Activated naive CD4-positive, alpha-beta T cell treated with anti-CD3 and anti-CD28 coated beads, Interleukin-2, amount 50 U/mL, for 72 hours (primary cell): ENCODE measurements at regions not wholly inside any gene's neighbourhood (a gene's known extent, or its start where the extent isn't known, plus 50 kb on each side); places are given as distances from the start of the nearest gene placed in this dataset.
"Not testable (repeated sequence)": the region's sequence is repeated elsewhere in the genome, so short reads cannot be mapped to it uniquely, and the experiment has no call there.

ENCODE experiments used
- ATAC-seq, 2 donors: fragments of 150-1000 bp; cut with Tn5 transposase; 2 replicates each; pipeline ENCODE4 v1.10.0; 2021; ENCODE audit warnings: mild to moderate bottlenecking in 2 of 2, moderate library complexity in 2 of 2
- DNase-seq, 2 donors: peaks; one replicate each; pipeline ENCODE4 v3.0.0; 2021 to 2022; ENCODE audit warnings: low spot score in 2 of 2
- H3K27ac Mint-ChIP-seq, 2 donors: one replicate each; pipeline ENCODE4 v1.8.0; 2022; ENCODE audit warnings: mild to moderate bottlenecking in 2 of 2, mixed read lengths in 2 of 2
- H3K36me3 Mint-ChIP-seq, 2 donors: one replicate each; pipeline ENCODE4 v1.8.0; 2022; ENCODE audit warnings: mixed read lengths in 2 of 2
- H3K9me3 Mint-ChIP-seq, 2 donors: one replicate each; pipeline ENCODE4 v1.8.0; 2022; ENCODE audit warnings: mixed read lengths in 2 of 2

GRCh38 chr14:105669646-105670045, 143.3 kb downstream of the TMEM121 start:
- not testable (repeated sequence) for H3K36me3 Mint-ChIP-seq, DNase-seq, H3K27ac Mint-ChIP-seq, ATAC-seq, H3K9me3 Mint-ChIP-seq

DNA sequence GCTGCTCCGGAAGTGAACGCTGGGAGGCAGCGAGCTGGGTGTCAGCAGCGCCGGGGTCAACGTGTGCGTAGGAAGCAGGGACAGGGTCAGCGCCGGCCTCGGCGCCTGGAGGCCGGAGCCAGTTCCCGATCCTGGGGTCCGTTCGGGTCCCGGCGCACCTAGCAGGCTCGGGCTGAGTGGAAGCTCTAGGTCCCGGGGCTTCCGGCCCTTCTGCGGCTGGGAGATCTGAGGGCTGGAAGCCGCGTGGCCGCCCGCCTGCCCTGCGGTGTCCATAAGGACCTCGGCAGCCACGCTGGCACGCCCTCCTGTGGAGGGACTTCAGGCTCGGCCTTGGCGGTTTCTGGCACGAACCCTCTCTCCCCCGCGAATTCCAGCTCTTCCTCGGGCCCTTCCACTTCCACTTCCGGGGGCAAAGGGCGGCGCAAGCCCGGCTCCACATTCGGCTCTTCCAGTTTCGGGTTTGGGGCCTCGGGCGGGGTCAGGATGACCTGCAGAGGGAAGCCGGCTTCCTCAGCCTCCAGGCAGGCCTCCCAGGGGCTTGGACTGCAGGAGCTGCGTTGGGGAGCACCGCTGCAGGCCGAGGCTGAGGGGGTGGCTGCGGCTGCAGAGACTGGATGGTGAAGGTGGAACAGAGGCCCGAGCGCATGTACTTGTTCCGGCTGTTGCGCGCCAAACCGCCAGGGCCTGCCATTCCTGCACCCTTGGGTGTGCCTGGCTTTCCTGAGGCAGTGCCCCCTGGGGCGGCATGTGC, 146.2 kb downstream of the TMEM121 start:
- not testable (repeated sequence) for ATAC-seq, DNase-seq, H3K27ac Mint-ChIP-seq, H3K9me3 Mint-ChIP-seq, H3K36me3 Mint-ChIP-seq

DNA sequence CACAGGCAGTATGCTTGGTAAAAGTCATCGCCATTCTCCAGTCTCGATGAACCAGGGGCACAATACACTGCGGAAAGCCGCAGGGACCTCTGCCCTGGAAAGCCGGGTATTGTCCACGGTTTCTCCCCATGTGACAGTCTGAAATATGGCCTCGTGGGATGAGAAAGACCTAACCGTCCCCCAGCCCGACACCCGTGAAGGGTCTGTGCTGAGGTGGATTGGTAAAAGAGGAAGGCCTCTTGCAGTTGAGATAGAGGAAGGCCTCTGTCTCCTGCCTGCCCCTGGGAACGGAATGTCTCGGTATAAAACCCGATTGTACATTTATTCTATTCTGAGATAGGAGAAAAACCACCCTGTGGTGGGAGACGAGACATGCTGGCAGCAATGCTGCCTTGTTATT, 149.1 kb downstream of the TMEM121 start:
- not testable (repeated sequence) for DNase-seq, H3K9me3 Mint-ChIP-seq, H3K36me3 Mint-ChIP-seq, H3K27ac Mint-ChIP-seq, ATAC-seq

DNA sequence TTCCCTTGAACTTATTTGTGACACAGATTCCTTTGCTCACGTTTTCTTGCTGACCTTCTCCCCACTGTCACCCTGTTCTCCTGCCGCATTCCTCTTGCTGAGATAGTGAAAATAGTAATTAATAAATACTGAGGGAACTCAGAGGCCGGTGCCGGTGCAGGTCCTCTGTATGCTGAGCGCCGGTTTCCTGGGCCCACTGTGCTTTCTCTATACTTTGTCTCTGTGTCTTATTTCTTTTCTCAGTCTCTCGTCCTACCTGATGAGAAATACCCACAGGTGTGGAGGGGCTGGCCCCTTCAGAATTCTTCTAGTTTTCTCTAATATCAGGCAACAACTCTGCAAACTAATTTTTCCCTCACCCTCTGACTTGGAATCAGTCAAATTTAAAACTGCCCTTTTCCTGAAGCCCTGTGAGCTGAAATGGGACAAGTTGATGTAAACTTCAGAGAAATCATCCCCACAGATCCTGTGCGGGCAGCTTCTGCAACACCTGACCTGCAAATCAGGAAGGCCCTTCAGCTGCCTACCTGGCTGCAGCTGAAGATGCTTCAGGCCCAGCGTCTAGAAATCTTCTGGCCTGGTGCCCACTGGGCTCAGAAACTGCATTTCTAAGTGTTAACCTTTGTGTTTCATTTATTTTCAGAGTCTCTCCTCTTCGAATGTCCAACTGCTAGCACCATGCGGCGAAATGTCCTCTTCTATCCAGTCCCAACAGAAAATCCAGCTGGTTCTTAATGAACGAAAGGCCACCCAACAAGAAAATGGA, 149.7 kb downstream of the TMEM121 start:
- H3K9me3 Mint-ChIP-seq, H3K27ac Mint-ChIP-seq, DNase-seq, ATAC-seq, H3K36me3 Mint-ChIP-seq: not testable (repeated sequence)

- H3K36me3 Mint-ChIP-seq, ATAC-seq, H3K27ac Mint-ChIP-seq: not testable (repeated sequence)
These were observed 151.7 kb downstream of the TMEM121 start for GRCh38 chr14:105678057-105678456.

GRCh38 chr14:105678996-105679958, 152.9 kb downstream of the TMEM121 start:
- not testable (repeated sequence) for H3K9me3 Mint-ChIP-seq, DNase-seq, H3K27ac Mint-ChIP-seq, H3K36me3 Mint-ChIP-seq
- peak in 1 of 2 donors; percentile 40 for ATAC-seq

More at GRCh38 chr14:105678057-105678456, 151.7 kb downstream of the TMEM121 start:
- not testable (repeated sequence) for DNase-seq, H3K9me3 Mint-ChIP-seq

- not testable (repeated sequence) for H3K9me3 Mint-ChIP-seq, H3K36me3 Mint-ChIP-seq, H3K27ac Mint-ChIP-seq
- DNase-seq: peak; percentile 26 to 64
- peak; percentile 73 to 77 for ATAC-seq
These were observed 153.8 kb downstream of the TMEM121 start for GRCh38 chr14:105679959-105680735.

DNA sequence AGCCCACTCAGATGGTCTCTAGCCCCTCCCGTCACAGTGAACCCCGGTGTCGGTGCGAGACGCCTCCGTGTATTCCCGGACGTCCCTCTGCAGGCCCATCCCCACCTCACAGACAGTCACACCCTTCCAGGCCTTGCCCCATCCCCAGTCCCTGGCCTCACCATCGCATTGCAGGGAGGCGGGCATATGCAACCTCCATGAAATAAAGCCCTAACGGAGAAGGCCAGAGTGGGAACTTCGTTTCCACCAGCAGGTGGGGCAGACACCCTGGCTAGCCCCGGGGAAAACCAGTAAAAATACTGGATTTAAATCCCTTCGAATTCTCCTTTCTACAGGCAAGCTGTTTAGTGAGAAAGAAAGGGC, 154.3 kb downstream of the TMEM121 start:
- not testable (repeated sequence) for H3K9me3 Mint-ChIP-seq, DNase-seq, H3K36me3 Mint-ChIP-seq, H3K27ac Mint-ChIP-seq
- ATAC-seq: peak; percentile 28 to 29

GRCh38 chr14:105681606-105682185, 155.3 kb downstream of the TMEM121 start:
- not testable (repeated sequence) for H3K9me3 Mint-ChIP-seq, DNase-seq, H3K27ac Mint-ChIP-seq, ATAC-seq, H3K36me3 Mint-ChIP-seq

- H3K27ac Mint-ChIP-seq, DNase-seq, H3K9me3 Mint-ChIP-seq, ATAC-seq, H3K36me3 Mint-ChIP-seq: not testable (repeated sequence)
These were observed 156.1 kb downstream of the TMEM121 start for GRCh38 chr14:105682442-105682841.

DNA sequence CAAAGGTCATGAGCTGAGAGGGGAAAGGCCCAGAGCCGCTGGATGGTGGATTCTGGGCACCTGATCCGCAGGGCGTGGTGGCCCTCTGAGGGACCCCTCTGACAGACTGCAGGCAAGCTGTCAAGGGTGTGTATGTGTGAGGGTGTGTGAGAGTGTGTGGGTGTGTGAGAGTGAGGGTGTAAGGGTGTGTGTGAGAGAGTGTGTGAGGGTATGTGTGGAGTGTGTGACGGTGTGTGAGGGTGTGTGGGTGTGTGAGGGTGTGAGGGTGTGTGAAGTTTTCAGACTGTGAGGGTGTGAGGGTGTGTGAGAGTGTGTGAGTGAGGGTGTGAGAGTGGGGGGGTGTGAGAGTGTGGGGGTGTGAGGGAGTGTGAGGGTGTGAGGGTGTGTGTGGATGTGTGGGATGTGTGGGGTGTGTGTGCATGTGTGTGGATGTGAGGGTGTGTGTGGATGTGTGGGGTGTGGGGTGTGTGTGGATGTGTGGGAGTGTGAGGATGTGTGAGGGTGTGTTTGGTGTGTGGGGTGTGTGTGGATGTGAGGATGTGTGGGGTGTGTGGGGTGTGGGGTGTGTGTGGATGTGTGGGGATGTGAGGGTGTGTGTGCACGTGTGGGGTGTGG, 156.7 kb downstream of the TMEM121 start:
- ATAC-seq (no peak), DNase-seq (no peak)
- H3K27ac Mint-ChIP-seq: no peak overlapping the region
- H3K9me3 Mint-ChIP-seq: no peaks in the 10 kb centered on the region
- no peaks in the 10 kb centered on the region for H3K36me3 Mint-ChIP-seq

GRCh38 chr14:105684056-105684455, 157.7 kb downstream of the TMEM121 start:
- not testable (repeated sequence) for DNase-seq, ATAC-seq, H3K9me3 Mint-ChIP-seq, H3K27ac Mint-ChIP-seq, H3K36me3 Mint-ChIP-seq

DNA sequence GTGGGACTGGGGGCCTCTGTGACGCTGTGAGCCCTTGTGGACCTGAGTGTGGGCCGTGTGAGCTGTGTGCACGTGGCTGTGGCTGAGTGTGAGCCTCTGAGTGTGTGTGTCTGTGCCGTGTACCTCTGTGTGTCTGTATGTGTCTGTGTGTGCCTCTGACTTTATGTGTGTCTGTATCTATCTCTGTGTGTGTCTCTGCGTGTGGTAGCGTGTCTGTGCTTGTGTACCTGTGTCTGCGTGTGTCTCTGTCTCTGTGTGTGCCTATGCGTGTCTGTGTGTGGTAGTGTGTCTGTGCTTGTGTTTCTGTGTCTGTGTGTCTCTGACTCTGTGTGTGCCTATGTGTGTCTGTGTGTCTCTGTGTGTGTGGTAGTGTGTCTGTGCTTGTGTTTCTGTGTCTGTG, 158.2 kb downstream of the TMEM121 start:
- ATAC-seq: not testable (repeated sequence)

GRCh38 chr14:105685003-105685402, 158.6 kb downstream of the TMEM121 start:
- Mint-ChIP-seq H3K36me3 (no peaks in the 10 kb centered on the region), H3K27ac (peak overlapping the region in 1 of 2 donors; percentile 4), H3K9me3 (peaks cover 0 to 6% of the 10 kb centered on the region in 2 donors)
- ATAC-seq (no peak), DNase-seq (no peak)

More for the DNA sequence above, 158.2 kb downstream of the TMEM121 start:
- not testable (repeated sequence) for H3K36me3 Mint-ChIP-seq, H3K9me3 Mint-ChIP-seq, DNase-seq
- H3K27ac Mint-ChIP-seq: peak overlapping the region in 1 of 2 donors; percentile 4

GRCh38 chr14:105685605-105686004, 159.2 kb downstream of the TMEM121 start:
- not testable (repeated sequence) for DNase-seq, H3K36me3 Mint-ChIP-seq, H3K27ac Mint-ChIP-seq, ATAC-seq
- H3K9me3 Mint-ChIP-seq: peaks cover 0 to 12% of the 10 kb centered on the region in 2 donors
